HL-60 (cell line): ENCODE measurements at regions not wholly inside any gene's neighbourhood (a gene's known extent, or its start where the extent isn't known, plus 50 kb on each side); places are given as distances from the start of the nearest gene placed in this dataset.

Source experiments
- DNase-seq, 2 experiments: peaks; one replicate each; pipeline ENCODE4 v3.0.0-alpha.2; 2010 to 2020; ENCODE audit warnings: low read depth in 1 of 2, low spot score in 1 of 2
- H3K27ac ChIP-seq: fragments of 250-450 bp; sonication (Bioruptor Pico); replicated peaks from 2 replicates; pipeline ENCODE4 v1.5.1; 2020; ENCODE audit warnings: mild to moderate bottlenecking, moderate library complexity
- H3K27me3 ChIP-seq: fragments of 250-450 bp; sonication (Bioruptor Pico); 2 replicates; pipeline ENCODE4 v1.5.1; 2021; ENCODE audit warnings: mild to moderate bottlenecking, moderate library complexity; ENCODE audit not compliant: insufficient read depth, poor library complexity, severe bottlenecking
- H3K4me3 ChIP-seq: replicated peaks from 2 replicates; pipeline ENCODE4 v1.5.1; 2011; ENCODE audit warnings: mild to moderate bottlenecking, control low read depth, low read length; ENCODE audit not compliant: insufficient read depth
- GABPA ChIP-seq: IDR thresholded peaks from 2 replicates; pipeline ENCODE4 v1.6.1; 2012; ENCODE audit warnings: low read depth
- POLR2AphosphoS5 ChIP-seq: IDR thresholded peaks from 2 replicates; pipeline ENCODE4 v1.6.1; 2012; ENCODE audit warnings: low read depth
- SPI1 ChIP-seq: IDR thresholded peaks from 2 replicates; pipeline ENCODE4 v1.6.1; 2012; ENCODE audit warnings: low read depth, mild to moderate bottlenecking, borderline replicate concordance
- TF ChIP-seq, protein P1 (sequence below): IDR thresholded peaks from 2 replicates; pipeline ENCODE4 v1.6.1; 2012; ENCODE audit warnings: low read depth; ENCODE audit not compliant: insufficient replicate concordance
- TF ChIP-seq, protein P2 (sequence below): IDR thresholded peaks from one replicate; pipeline ENCODE4 v1.5.1; 2011; ENCODE audit warnings: low read length, control low read depth, inconsistent platforms; ENCODE audit not compliant: insufficient read depth

GRCh38 chr13:94776300-94776699 lies 64.0 kb upstream of the SOX21 start:
- Histone ChIP-seq H3K27me3 (peaks cover 7% of the 10 kb centered on the region), H3K4me3 (no peak overlapping the region), H3K27ac (no peak overlapping the region)
- DNase-seq, result no peak
- TF ChIP-seq, protein P1, sequence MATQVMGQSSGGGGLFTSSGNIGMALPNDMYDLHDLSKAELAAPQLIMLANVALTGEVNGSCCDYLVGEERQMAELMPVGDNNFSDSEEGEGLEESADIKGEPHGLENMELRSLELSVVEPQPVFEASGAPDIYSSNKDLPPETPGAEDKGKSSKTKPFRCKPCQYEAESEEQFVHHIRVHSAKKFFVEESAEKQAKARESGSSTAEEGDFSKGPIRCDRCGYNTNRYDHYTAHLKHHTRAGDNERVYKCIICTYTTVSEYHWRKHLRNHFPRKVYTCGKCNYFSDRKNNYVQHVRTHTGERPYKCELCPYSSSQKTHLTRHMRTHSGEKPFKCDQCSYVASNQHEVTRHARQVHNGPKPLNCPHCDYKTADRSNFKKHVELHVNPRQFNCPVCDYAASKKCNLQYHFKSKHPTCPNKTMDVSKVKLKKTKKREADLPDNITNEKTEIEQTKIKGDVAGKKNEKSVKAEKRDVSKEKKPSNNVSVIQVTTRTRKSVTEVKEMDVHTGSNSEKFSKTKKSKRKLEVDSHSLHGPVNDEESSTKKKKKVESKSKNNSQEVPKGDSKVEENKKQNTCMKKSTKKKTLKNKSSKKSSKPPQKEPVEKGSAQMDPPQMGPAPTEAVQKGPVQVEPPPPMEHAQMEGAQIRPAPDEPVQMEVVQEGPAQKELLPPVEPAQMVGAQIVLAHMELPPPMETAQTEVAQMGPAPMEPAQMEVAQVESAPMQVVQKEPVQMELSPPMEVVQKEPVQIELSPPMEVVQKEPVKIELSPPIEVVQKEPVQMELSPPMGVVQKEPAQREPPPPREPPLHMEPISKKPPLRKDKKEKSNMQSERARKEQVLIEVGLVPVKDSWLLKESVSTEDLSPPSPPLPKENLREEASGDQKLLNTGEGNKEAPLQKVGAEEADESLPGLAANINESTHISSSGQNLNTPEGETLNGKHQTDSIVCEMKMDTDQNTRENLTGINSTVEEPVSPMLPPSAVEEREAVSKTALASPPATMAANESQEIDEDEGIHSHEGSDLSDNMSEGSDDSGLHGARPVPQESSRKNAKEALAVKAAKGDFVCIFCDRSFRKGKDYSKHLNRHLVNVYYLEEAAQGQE, result no peak
- TF ChIP-seq SPI1, result no peak
- TF ChIP-seq, protein P2, sequence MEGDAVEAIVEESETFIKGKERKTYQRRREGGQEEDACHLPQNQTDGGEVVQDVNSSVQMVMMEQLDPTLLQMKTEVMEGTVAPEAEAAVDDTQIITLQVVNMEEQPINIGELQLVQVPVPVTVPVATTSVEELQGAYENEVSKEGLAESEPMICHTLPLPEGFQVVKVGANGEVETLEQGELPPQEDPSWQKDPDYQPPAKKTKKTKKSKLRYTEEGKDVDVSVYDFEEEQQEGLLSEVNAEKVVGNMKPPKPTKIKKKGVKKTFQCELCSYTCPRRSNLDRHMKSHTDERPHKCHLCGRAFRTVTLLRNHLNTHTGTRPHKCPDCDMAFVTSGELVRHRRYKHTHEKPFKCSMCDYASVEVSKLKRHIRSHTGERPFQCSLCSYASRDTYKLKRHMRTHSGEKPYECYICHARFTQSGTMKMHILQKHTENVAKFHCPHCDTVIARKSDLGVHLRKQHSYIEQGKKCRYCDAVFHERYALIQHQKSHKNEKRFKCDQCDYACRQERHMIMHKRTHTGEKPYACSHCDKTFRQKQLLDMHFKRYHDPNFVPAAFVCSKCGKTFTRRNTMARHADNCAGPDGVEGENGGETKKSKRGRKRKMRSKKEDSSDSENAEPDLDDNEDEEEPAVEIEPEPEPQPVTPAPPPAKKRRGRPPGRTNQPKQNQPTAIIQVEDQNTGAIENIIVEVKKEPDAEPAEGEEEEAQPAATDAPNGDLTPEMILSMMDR, result no peak
- TF ChIP-seq POLR2AphosphoS5, result no peak
- TF ChIP-seq GABPA, result no peak

DNA sequence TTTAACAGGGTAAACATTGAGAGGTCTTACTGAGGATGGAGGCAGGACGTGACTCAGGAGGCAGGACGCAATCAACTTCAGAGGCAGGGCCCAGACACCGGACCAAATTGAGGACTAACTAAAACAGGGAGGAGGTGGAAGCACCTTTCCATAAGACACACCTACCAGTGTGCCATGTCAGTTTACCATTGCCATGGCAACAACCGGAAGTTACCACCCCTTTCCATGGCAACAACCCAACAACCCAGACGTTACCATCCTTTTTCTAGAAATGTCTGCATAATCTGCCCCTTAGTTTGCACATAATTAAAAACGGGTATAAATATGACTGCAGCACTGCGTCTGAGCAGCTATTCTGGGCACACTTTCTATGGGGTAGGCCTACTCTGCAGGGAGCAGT lies 53.5 kb upstream of the SOX21 start:
- no peak overlapping the region for H3K4me3 ChIP-seq
- no peak overlapping the region for H3K27ac ChIP-seq
- H3K27me3 ChIP-seq, result peaks cover 10% of the 10 kb centered on the region
- DNase-seq, result no peak
- TF ChIP-seq GABPA (no peak), POLR2AphosphoS5 (no peak), SPI1 (no peak)
- TF ChIP-seq, protein P1, result no peak
- TF ChIP-seq, protein P2, result no peak

GRCh38 chr13:94764576-94765321 lies 52.4 kb upstream of the SOX21 start:
- no peak overlapping the region for H3K27ac ChIP-seq
- peaks cover 10% of the 10 kb centered on the region for H3K27me3 ChIP-seq
- TF ChIP-seq, protein P1, result no peak
- TF ChIP-seq POLR2AphosphoS5 (no peak), GABPA (no peak), SPI1 (no peak)
- TF ChIP-seq, protein P2, result no peak
- H3K4me3 ChIP-seq, result no peak overlapping the region
- no peak for DNase-seq
